Central memory CD4-positive, alpha-beta T cell (primary cell): ENCODE measurements at regions not wholly inside any gene's neighbourhood (a gene's known extent, or its start where the extent isn't known, plus 50 kb on each side); places are given as distances from the start of the nearest gene placed in this dataset.
"Not testable (repeated sequence)": the region's sequence is repeated elsewhere in the genome, so short reads cannot be mapped to it uniquely, and the experiment has no call there.

Source experiments
- DNase-seq: peaks from one replicate; pipeline ENCODE4 v3.0.0; 2022

GRCh38 chr2:185274718-185275484, 463.7 kb upstream of the FSIP2 start:
- no peak for DNase-seq

DNA sequence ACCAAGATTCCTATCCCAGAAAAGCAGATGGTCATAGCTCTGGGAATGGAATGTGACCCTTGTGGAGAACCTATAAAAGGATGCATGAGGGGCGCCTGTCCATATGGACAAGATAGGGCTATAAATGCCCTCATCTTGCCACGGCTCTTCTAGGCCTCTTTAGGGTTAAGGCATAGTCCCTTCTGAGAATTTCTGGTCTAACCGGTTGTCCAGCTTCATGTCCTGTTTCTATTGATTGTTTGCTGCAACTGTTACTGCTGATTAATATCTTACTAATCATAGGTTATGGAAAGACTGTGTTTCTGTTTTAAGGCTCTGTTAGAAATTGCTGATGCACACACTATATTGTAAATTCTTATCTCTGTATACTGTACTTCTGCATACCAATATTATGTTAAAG, 462.6 kb upstream of the FSIP2 start:
- not testable (repeated sequence) for DNase-seq

GRCh38 chr2:185278761-185279160, 459.8 kb upstream of the FSIP2 start:
- DNase-seq = no peak

GRCh38 chr2:185279999-185280398, 458.6 kb upstream of the FSIP2 start:
- DNase-seq = no peak

DNA sequence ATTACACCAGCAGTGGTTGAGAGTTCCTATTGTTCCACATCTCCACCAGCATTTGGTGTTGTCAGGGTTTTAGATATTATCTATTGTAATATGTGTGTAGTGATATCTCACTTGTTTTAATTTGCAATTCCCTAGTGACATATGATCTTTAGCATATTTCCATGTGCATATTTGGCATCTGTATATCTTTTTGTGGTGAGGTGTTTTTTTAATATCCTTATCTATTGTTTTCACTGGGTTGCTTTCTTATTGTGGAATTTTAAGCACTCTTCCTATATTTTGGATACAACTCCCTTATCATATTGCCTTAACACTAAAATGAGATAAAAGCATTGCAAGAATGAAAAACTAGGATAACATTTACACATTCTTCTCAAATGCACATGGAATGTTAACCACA, 453.9 kb upstream of the FSIP2 start:
- DNase-seq = no peak

GRCh38 chr2:185290012-185290411, 448.6 kb upstream of the FSIP2 start:
- not testable (repeated sequence) for DNase-seq

DNA sequence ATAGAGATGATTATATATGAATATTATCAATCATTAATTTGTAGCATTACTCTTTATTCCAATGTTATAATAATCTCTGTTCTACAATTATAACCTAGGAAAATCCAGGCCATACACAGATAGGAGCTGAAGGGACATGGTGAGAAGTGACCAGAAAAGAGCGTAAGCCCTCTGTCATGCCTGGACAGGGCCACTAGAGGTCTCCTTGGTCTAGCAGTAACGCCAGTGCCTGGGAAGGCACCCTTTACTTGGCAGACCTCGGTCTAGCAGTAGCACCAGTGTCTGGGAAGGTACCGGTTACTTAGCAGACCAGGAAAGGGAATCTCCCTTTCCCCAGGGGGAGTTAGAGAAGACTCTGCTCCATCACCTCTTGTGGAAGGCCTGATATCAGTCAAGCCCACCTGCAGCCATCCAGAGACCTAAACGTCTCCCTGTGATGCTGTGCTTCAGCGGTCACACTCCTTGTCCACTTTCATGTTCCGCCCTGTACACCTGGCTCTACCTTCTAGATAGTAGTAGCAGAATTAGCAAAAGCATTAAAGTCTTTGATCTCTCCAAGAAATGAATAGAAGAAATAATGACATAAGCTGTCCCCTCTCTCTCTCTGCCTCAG, 447.5 kb upstream of the FSIP2 start:
- DNase-seq = no peak

DNA sequence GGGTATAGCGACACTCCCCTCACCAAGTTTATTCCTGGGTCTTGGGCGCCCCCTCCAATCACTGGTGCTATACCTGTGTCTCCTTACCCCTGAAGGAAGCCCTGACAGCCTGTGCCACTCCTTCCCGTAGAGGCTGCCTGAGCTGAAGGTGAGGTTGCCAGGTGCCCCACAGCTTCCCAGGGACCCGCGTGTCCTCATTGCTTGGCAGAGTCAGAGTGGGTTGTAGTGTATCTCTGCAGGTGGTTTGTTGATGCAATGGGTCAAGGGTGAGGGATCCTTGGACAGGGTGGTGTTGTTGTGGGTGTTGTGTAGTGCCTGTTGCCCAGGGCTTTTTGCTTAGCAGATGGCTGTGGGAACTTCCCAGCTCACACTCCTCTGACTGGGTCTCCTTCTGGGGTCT, 438.7 kb upstream of the FSIP2 start:
- no peak for DNase-seq

- DNase-seq = no peak
Measured at GRCh38 chr2:185306119-185306518, 432.5 kb upstream of the FSIP2 start.

GRCh38 chr2:185316383-185316782, 422.2 kb upstream of the FSIP2 start:
- DNase-seq = no peak

GRCh38 chr2:185318271-185318724, 420.3 kb upstream of the FSIP2 start:
- no peak for DNase-seq

- DNase-seq = no peak
Measured at GRCh38 chr2:185335879-185336278, 402.7 kb upstream of the FSIP2 start.

DNA sequence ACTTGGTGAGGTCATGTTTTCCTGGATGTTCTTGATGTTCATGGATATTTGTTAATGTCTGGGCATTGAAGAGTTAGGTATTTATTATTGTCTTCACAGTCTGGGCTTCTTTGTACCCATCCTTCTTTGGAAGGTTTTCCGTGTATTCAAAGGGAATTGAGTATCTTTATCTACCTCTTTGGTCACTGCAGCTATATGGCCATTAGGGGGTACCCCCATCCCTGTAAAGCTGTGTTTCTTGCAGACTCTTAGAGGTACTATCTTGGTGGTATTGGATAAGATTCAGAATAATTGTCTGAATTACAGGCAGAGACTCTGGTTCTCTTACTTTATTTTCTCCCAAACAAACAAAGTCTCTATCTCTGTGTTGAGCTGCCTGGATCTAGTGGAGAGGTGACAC, 401.6 kb upstream of the FSIP2 start:
- DNase-seq = no peak

- no peak for DNase-seq
Measured at GRCh38 chr2:185338104-185338503, 400.5 kb upstream of the FSIP2 start.

DNA sequence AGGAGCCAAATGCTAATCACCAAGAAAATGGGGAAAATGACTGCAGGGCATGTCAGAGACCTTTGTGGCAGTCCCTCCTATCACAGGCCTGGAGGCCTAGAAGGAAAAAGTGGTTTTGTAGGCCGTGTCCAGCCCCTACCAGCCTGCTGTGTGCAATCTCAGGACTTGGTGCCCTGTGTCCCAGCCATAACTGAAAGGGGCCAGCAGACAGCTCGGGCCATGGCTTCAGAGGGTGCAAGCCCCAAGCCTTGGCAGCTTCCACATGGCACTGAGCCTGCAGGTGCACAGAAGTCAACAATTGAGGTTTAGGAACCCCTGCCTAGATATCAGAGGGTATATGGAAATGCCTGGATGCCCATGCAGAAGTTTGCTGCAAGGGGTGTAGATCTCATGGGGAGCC, 391.2 kb upstream of the FSIP2 start:
- no peak for DNase-seq

DNA sequence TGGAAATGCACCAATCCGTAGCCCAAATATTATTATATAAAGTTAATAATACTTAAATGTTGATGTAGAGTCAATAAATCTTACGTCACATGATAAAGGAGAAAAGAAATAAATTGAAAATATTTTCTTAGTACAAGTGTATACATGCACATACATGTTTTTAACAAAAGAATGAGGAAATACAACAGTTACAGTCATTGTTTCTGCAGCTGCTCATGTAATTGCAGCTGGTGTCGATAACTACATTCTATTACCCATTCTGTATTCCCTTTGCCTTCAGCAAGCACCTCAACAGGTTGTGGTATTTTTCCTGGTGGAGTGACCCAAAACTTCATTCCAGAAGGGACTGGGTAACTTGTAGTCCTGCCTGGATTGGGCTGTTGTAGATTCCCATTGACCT, 377.8 kb upstream of the FSIP2 start:
- no peak for DNase-seq

GRCh38 chr2:185372188-185372587, 366.4 kb upstream of the FSIP2 start:
- DNase-seq = no peak

GRCh38 chr2:185373229-185373628, 365.4 kb upstream of the FSIP2 start:
- DNase-seq = no peak

- DNase-seq = no peak
Measured at GRCh38 chr2:185374878-185375277, 363.7 kb upstream of the FSIP2 start.

GRCh38 chr2:185375731-185376130, 362.9 kb upstream of the FSIP2 start:
- no peak for DNase-seq

GRCh38 chr2:185381631-185382030, 357.0 kb upstream of the FSIP2 start:
- no peak for DNase-seq

GRCh38 chr2:185384822-185385560, 353.6 kb upstream of the FSIP2 start:
- no peak for DNase-seq

- no peak for DNase-seq
Measured at GRCh38 chr2:185388226-185388625, 350.4 kb upstream of the FSIP2 start.

GRCh38 chr2:185391543-185391942, 347.1 kb upstream of the FSIP2 start:
- DNase-seq = no peak
